Hippocampal formation (tissue), 2 donors: ENCODE measurements at regions not wholly inside any gene's neighbourhood (a gene's known extent, or its start where the extent isn't known, plus 50 kb on each side); places are given as distances from the start of the nearest gene placed in this dataset.

Source experiments
- DNase-seq, 2 donors: peaks; one replicate each; lab custom pipeline; 2025; lab: John Stamatoyannopoulos, UW

DNA sequence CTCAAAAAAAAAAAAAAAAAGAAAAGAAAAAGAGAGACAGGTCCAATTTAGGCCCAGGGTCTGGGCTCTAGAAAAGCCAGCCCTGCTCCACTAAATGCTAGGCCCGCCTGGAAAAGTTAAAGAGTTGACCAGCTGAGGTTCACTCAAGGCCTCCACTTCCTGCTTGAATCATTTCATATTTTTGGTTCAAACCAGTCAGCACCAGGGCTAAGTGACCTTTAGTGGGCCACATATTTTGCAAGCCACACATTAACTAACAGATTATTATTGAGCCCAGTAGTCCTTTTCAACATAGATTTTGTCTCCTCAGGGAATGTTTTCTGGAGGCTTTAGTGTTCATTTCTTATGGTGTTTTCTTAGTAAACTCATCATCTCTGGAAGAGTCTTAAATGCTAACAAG is 156.6 kb downstream of the TLR4 start:
- DNase-seq, result no peak

DNA sequence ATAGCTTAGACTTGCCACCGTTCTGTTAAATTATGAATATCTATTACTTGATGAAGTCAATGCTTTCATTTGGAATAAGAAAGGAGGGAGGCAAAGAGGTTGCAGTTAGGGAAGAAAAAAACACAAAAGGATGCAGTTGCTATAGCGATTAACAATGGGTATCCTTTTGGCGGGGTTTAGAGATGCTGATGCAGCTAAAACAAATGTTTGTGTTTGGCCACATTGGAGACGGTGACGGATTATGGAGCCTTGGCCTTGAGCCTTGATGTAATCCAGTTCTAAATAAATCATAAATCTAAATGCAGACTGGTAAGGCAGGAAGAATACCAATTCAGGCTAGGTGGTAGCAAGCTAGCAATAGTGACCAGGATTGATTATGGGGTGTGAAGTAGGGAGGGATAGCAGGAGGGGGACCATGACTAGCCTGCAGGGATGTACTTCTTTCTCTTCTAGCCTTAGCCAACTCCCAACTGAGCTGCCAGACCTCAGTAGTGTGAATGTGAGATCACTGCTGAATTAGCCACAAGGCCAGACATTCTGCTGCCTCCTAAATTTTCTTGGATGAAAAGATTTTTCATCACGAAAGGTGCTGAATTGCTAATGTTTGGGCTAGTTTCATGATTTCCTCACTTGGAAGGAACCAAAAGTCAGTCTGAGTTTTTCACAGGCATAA is 160.3 kb downstream of the TLR4 start:
- DNase-seq, result no peak

DNA sequence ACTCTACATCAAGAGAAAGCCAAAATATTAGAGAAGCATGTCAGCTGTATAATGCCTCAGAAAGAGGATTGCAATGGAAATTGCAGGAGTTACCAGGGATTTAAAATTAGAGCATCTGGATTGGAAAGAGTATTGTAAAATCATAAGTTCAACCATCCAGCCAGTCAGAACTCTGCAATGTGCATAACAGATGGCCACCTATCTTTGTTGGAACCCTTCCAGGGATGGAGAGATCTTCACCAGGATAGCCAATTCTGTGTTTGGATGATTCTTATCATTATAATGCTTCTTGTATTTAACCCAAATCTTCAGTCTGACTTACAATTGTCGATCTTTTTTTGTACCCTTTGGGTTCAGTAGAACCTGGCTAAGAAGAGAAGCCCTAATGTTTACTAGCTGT is 164.4 kb downstream of the TLR4 start:
- DNase-seq, result no peak

- no peak for DNase-seq
These were observed 165.1 kb downstream of the TLR4 start for GRCh38 chr9:117869287-117869686.

DNA sequence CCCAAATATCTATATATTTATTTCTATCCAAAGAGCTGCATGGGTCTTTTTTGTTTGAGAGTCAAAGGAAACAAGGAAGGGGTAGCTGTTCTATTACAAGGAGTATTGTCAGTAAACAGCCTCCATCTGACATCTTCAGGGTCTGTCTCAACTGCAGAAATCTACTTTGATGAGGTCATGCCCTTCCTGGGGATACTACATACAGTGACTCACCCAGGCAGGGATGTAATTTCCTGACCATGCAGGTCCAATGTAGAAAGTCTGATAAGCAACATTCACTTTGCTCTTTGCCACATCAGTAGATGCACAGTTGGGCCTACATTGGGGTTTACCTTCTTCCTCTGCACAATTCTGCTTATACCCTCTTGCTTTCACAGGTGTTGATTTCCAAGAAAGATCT is 165.5 kb downstream of the TLR4 start:
- DNase-seq, result no peak

GRCh38 chr9:117873664-117874063 is 169.5 kb downstream of the TLR4 start:
- no peak for DNase-seq

- DNase-seq, result no peak
These were observed 171.7 kb downstream of the TLR4 start for GRCh38 chr9:117875886-117876285.

GRCh38 chr9:117882171-117882570 is 178.0 kb downstream of the TLR4 start:
- DNase-seq, result no peak

- no peak for DNase-seq
These were observed 182.4 kb downstream of the TLR4 start for GRCh38 chr9:117886616-117887015.

GRCh38 chr9:117887383-117887782 is 183.2 kb downstream of the TLR4 start:
- no peak for DNase-seq

DNA sequence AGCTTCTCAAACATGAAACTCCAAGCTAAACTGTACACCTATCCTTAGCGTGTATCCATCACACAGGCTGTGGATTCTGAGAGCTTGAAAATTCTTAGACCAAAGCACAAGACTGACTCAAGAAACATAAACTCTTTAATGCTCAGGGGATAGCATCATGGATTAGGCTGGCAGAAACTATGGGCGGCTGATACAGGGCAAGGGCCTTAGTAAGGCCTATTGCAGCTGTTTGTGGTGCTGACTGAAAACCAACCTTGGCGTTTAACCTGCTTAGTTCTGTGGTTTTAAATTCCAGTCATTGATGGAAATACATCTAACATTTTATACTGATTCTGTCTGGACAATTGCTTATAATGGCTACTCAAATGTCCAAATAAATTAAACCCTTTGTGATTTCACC is 183.7 kb downstream of the TLR4 start:
- no peak for DNase-seq

DNA sequence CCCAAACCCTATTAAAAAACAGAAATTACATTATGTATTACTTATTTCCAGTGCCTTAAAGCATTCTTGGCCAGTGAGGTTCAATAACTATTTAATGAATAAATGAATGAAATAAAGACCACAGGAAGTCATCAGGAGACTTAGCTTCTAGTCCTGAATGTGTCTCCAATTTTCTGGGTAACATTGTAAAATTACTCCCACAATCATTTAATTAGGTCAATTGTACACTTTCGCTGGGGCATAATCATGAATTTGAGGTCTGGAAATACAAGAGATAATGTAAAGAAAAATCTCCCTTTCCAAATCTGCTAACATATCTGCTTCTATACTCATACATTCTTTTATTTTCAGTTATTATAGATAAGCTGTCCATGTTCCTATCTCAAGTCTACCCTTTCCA is 199.2 kb downstream of the TLR4 start:
- DNase-seq, result no peak

DNA sequence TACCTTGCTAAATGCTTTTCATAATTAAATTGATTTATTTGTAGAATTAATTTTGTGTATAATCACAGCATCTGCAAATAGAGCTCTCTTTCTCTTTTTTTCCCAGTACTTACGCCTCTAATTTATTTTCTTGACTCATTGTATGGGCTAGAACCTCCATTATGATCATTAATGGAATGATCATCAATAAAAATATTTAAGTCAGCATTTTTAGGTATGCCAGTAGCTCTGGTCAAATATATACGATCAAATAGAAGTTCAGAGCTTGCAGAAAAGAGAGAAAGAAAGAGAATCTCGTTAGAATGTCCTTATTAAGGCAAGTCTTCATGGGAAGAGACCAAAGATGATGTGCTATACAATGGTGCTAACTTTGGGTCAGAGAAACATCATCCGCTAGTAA is 202.6 kb downstream of the TLR4 start:
- no peak for DNase-seq

- no peak for DNase-seq
These were observed 203.2 kb downstream of the TLR4 start for GRCh38 chr9:117907420-117907819.

DNA sequence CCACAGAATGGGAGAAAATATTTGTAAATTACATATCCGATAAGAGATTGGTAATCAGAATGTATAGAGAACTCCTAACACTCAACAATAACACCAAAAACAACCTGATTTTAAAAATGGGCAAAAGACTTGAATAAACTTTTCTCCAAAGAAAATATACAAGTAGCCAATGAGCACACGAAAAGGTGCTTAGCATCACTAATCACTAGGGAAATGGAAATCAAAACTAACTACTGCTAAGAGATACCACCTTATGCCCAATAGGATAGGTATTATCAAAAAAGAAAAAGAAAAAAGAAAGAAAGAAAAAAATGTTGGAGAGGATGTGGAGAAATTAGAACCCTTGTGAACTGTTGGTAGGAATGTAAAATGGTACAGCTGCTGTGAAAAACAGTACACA is 212.1 kb downstream of the TLR4 start:
- no peak for DNase-seq

GRCh38 chr9:117917873-117918272 is 213.7 kb downstream of the TLR4 start:
- no peak for DNase-seq

GRCh38 chr9:117919538-117919937 is 215.3 kb downstream of the TLR4 start:
- no peak for DNase-seq

GRCh38 chr9:117926031-117926658 is 221.9 kb downstream of the TLR4 start:
- DNase-seq, result no peak

GRCh38 chr9:117927354-117927753 is 223.2 kb downstream of the TLR4 start:
- DNase-seq, result no peak

- no peak for DNase-seq
These were observed 225.7 kb downstream of the TLR4 start for GRCh38 chr9:117929868-117930267.

GRCh38 chr9:117932585-117932984 is 228.4 kb downstream of the TLR4 start:
- no peak for DNase-seq

- DNase-seq, result no peak
These were observed 232.3 kb downstream of the TLR4 start for GRCh38 chr9:117936185-117937130.

DNA sequence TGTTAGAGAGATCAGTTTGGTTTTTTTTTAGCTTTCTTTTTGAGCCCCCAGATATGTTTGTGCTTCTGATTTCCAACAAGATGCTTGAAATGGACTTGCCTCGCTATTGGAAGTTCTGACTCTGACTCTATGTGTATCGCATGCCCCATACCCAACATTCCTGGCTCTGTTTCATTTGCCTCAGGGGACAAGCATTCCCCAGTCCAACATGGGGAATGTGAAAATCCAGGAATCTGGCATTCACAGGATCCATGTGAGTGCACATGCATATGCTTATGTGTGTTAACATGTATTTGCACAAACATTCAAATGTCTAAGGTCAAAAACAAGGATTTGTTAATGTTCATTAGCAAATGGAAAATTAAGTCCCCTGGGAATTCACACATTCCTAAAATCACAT is 233.9 kb downstream of the TLR4 start:
- DNase-seq, result no peak
